Chondrocyte (in vitro differentiated cells): ENCODE measurements at regions not wholly inside any gene's neighbourhood (a gene's known extent, or its start where the extent isn't known, plus 50 kb on each side); places are given as distances from the start of the nearest gene placed in this dataset.

Source experiments
- DNase-seq: peaks from one replicate; pipeline ENCODE4 v3.0.0; 2021; ENCODE audit warnings: mixed read lengths, low spot score
- H3K27ac Mint-ChIP-seq: one replicate; pipeline ENCODE4 v1.8.0; 2021; ENCODE audit warnings: mild to moderate bottlenecking, moderate library complexity, mixed read lengths; ENCODE audit not compliant: unreplicated experiment
- H3K27me3 Mint-ChIP-seq: 2 replicates; pipeline ENCODE4 v1.8.0; 2021; ENCODE audit warnings: low read depth, mixed read lengths
- H3K36me3 Mint-ChIP-seq: 2 replicates; pipeline ENCODE4 v1.8.0; 2021; ENCODE audit warnings: low read depth, mixed read lengths
- H3K4me1 Mint-ChIP-seq: 2 replicates; pipeline ENCODE4 v1.8.0; 2021; ENCODE audit warnings: low read depth, mild to moderate bottlenecking, mixed read lengths
- H3K4me3 Mint-ChIP-seq: one replicate; pipeline ENCODE4 v1.8.0; 2021; ENCODE audit warnings: mild to moderate bottlenecking, moderate library complexity, mixed read lengths; ENCODE audit not compliant: unreplicated experiment
- H3K9me3 Mint-ChIP-seq: 2 replicates; pipeline ENCODE4 v1.8.0; 2021; ENCODE audit warnings: low read depth, mixed read lengths
- TF ChIP-seq, protein P1 (sequence below): fragments of 200-600 bp; sonication (generic); IDR thresholded peaks from 2 replicates; pipeline ENCODE4 v1.5.0; 2021; ENCODE audit warnings: antibody characterized with exemption, mild to moderate bottlenecking, moderate library complexity

DNA sequence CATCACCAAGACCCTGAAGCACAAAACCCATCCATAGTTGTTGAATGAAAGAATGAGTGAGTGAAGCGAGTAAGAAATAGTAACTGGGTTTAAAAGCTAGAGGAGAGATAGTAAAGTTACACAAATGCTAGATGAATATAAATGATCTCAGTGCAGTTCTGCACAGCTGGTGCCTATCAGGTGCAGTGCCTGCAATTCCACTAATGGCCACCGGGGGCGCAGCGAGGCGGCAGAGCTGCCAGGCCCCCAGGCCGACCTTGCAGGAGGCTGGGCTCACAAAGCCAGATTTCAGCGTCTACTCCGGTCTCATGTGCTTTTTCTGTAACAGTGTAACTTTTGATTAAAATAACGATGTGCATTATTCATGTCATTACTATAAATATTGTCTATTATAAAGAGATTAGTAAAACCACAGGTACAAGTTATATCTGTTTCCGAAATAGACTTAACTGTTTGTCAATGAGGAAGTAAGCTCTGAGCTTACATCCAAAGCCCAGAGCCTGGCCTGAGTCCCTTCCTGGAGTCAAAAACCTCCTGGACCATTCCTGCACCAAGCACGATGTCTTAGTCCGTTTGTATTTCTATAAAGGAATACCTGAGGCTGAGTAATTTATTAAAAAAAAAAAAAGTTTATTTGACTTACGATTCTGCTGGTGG, 477.6 kb downstream of the NPHP4 start:
- TF ChIP-seq, protein P1, sequence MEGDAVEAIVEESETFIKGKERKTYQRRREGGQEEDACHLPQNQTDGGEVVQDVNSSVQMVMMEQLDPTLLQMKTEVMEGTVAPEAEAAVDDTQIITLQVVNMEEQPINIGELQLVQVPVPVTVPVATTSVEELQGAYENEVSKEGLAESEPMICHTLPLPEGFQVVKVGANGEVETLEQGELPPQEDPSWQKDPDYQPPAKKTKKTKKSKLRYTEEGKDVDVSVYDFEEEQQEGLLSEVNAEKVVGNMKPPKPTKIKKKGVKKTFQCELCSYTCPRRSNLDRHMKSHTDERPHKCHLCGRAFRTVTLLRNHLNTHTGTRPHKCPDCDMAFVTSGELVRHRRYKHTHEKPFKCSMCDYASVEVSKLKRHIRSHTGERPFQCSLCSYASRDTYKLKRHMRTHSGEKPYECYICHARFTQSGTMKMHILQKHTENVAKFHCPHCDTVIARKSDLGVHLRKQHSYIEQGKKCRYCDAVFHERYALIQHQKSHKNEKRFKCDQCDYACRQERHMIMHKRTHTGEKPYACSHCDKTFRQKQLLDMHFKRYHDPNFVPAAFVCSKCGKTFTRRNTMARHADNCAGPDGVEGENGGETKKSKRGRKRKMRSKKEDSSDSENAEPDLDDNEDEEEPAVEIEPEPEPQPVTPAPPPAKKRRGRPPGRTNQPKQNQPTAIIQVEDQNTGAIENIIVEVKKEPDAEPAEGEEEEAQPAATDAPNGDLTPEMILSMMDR, result peak; percentile 96
- H3K4me3 Mint-ChIP-seq, result no peak overlapping the region
- H3K9me3 Mint-ChIP-seq, result peaks cover 3% of the 10 kb centered on the region
- H3K36me3 Mint-ChIP-seq, result no peaks in the 10 kb centered on the region
- peaks cover 22% of the 10 kb centered on the region for H3K27me3 Mint-ChIP-seq
- no peak overlapping the region for H3K27ac Mint-ChIP-seq
- H3K4me1 Mint-ChIP-seq, result no peaks in the 10 kb centered on the region
- DNase-seq, result no peak

DNA sequence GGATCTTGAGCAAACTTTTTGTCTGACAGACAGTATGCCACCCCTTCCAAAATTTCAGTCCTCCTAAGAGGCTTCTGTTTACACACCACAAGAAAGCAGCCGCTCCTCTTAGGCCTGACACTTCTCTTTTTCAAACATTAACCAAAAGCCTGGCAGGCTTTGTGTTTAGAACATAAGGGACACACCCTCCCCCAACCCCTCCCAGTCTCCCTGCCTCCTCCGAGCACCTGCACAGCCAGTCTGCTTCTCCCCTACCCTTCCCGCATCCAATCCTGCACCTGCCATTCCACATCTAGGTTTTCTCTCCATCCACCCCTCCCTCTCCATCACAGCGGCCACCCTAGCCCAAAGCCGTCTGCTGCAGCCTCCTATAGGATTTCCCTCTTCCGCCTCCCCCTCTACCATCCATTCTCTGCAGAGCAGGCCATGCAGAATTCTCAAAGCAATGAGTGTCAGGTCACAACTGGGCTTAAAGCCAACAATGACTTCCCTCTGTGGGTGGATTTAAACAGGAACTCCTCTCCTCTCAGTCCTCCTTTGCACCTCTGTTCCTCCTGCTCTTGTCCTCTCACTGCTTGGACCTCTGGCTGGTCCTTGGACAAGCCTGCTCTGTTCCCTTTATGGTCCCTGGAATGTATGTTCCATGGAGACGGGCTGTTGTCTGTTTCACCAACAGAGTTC, 478.2 kb downstream of the NPHP4 start:
- no peak overlapping the region for H3K4me3 Mint-ChIP-seq
- peaks cover 23% of the 10 kb centered on the region for H3K27me3 Mint-ChIP-seq
- TF ChIP-seq, protein P1, result no peak
- H3K9me3 Mint-ChIP-seq, result peaks cover 2% of the 10 kb centered on the region
- DNase-seq, result no peak
- H3K27ac Mint-ChIP-seq, result no peak overlapping the region
- H3K36me3 Mint-ChIP-seq, result no peaks in the 10 kb centered on the region
- H3K4me1 Mint-ChIP-seq, result no peaks in the 10 kb centered on the region

GRCh38 chr1:5513179-5513578, 479.0 kb downstream of the NPHP4 start:
- Mint-ChIP-seq H3K9me3 (no peaks in the 10 kb centered on the region), H3K27ac (no peak overlapping the region), H3K4me3 (no peak overlapping the region), H3K27me3 (peaks cover 23% of the 10 kb centered on the region), H3K4me1 (no peaks in the 10 kb centered on the region), H3K36me3 (no peaks in the 10 kb centered on the region)
- DNase-seq, result no peak
- TF ChIP-seq, protein P1, result no peak

DNA sequence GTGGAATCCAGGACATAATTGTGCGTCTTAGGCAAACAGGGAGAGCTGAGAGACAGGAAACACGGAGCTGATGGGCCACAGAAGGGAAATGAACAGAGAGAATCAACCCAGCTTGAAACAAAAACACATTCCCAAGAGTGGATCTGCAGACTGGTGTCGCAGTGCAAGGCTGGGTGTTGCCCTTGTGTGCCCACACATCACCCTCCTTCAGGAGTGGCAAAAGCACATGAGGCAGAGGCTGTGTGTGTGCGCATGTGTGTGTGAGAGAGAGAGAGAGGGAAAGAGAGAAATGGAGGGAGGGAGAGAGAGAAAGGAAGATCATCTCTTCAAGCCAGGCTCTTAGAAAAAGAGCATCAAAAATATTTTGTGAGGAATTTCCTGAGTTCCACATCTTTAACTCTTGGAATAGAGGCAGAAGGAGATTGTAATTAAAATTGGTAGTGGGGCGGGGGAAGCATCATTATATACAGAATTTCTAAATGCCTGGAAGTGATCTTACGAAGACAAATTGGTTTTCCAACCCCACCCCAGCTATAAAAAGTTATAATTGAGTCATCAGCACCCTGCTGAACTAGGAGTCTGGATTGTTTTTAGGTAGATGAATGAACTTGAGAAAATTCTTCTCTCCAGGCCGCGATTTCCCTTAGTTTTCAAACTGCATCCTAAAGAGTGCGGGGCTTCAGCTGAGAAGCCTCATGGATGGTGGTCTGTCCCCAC, 480.7 kb downstream of the NPHP4 start:
- peaks cover 23% of the 10 kb centered on the region for H3K27me3 Mint-ChIP-seq
- H3K4me1 Mint-ChIP-seq, result no peaks in the 10 kb centered on the region
- H3K36me3 Mint-ChIP-seq, result no peaks in the 10 kb centered on the region
- H3K9me3 Mint-ChIP-seq, result no peaks in the 10 kb centered on the region
- H3K4me3 Mint-ChIP-seq, result no peak overlapping the region
- H3K27ac Mint-ChIP-seq, result no peak overlapping the region
- TF ChIP-seq, protein P1, result no peak
- no peak for DNase-seq

- no peaks in the 10 kb centered on the region for H3K9me3 Mint-ChIP-seq
- H3K36me3 Mint-ChIP-seq, result no peaks in the 10 kb centered on the region
- no peak overlapping the region for H3K27ac Mint-ChIP-seq
- no peak for DNase-seq
- H3K4me3 Mint-ChIP-seq, result no peak overlapping the region
- peaks cover 20% of the 10 kb centered on the region for H3K27me3 Mint-ChIP-seq
- no peaks in the 10 kb centered on the region for H3K4me1 Mint-ChIP-seq
- TF ChIP-seq, protein P1, result peak; percentile 95
Observed at GRCh38 chr1:5509664-5510452, 482.4 kb downstream of the NPHP4 start.
